ENCODE measurements at regions not wholly inside any gene's neighbourhood (a gene's known extent, or its start where the extent isn't known, plus 50 kb on each side); places are given as distances from the start of the nearest gene placed in this dataset.

DNA sequence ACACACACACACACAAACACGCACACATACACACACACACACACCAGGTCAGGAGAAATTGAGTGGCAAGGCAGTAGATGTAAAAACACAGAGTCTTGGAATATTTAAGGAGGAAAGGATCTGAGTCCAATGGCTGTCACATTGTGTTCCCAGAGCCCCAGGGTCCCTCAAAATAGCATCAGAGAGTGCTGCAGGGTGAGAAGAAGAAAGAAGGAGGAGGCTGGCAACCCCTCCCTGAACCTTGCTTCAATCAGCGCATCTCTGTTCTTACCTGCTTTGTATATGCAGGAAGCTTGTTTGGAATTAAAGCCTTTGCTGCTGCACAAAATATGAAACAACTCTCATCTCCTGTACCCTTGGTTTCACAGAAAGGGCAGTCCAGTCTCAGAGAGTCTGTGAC, 406.5 kb downstream of the MIAT start:
- Histone ChIP-seq H3K27ac (ENCODE audit: insufficient read length, low read depth, low read length) (no peak overlapping the region), H2BK120ac (ENCODE audit: low read depth, low read length, poor library complexity, severe bottlenecking) (no peak overlapping the region), H2AK5ac (ENCODE audit: insufficient read length, low read length) (no peak overlapping the region), H2BK12ac (ENCODE audit: insufficient read length, low read depth, low read length) (no peak overlapping the region), H2BK20ac (ENCODE audit: low read depth, low read length, poor library complexity, severe bottlenecking) (no peak overlapping the region), H4K91ac (ENCODE audit: insufficient read length, low read depth, low read length) (no peak overlapping the region), H3K27me3 (ENCODE audit: insufficient read depth, low read length) (no peaks in the 10 kb centered on the region), H3K56ac (ENCODE audit: insufficient read length, low read depth, low read length) (no peak overlapping the region), H2AFZ (ENCODE audit: low read length) (no peak overlapping the region), H3K79me1 (ENCODE audit: insufficient read depth, low read depth, low read length, poor library complexity, severe bottlenecking) (no peaks in the 10 kb centered on the region), H2BK5ac (ENCODE audit: insufficient read length, low read length) (no peak overlapping the region), H4K5ac (ENCODE audit: insufficient read length, low read depth, low read length) (no peak overlapping the region), H3K4ac (ENCODE audit: low read depth, low read length) (no peak overlapping the region), H3K18ac (ENCODE audit: insufficient read length, low read depth, low read length) (no peak overlapping the region), H3K23me2 (ENCODE audit: insufficient read length, low read depth, low read length, poor library complexity, severe bottlenecking) (no peaks in the 10 kb centered on the region), H3T11ph (ENCODE audit: low read length) (no peak overlapping the region), H3K79me2 (ENCODE audit: insufficient read depth, low read length) (no peaks in the 10 kb centered on the region), H3K4me1 (ENCODE audit: insufficient read depth, low read length) (no peaks in the 10 kb centered on the region), H2BK15ac (ENCODE audit: low read depth, low read length) (no peak overlapping the region), H4K8ac (replicated peaks; ENCODE audit: insufficient read length, low read depth, low read length) (no peak overlapping the region), H3K23ac (ENCODE audit: insufficient read length, low read depth, low read length) (no peak overlapping the region), H3K4me2 (ENCODE audit: insufficient read depth, insufficient read length, low read length) (no peak overlapping the region), H3K9ac (ENCODE audit: extremely low read depth, insufficient read length, low read length) (no peak overlapping the region), H4K20me1 (ENCODE audit: control insufficient read depth, insufficient read depth, insufficient read length) (no peaks in the 10 kb centered on the region), H3K14ac (ENCODE audit: insufficient read depth, low read length) (no peak overlapping the region), H3K9me3 (ENCODE audit: control insufficient read depth, low read depth, low read length) (no peaks in the 10 kb centered on the region)
- no peak overlapping the region for H3K27ac Mint-ChIP-seq
- H3K4me3 Mint-ChIP-seq = no peak overlapping the region
- H3K27me3 Mint-ChIP-seq (ENCODE audit: low read depth) = peaks cover 13% of the 10 kb centered on the region
- no peak for DNase-seq
- H3K4me1 Mint-ChIP-seq = peaks cover 9 to 26% of the 10 kb centered on the region in 2 experiments
- H3K9me3 Mint-ChIP-seq = no peaks in the 10 kb centered on the region
- WGBS (ENCODE audit: extremely low coverage, insufficient read length, low lambda C conversion rate) = no CpG with 5 or more reads among the region's 2 CpGs
- TF ChIP-seq, protein P1, sequence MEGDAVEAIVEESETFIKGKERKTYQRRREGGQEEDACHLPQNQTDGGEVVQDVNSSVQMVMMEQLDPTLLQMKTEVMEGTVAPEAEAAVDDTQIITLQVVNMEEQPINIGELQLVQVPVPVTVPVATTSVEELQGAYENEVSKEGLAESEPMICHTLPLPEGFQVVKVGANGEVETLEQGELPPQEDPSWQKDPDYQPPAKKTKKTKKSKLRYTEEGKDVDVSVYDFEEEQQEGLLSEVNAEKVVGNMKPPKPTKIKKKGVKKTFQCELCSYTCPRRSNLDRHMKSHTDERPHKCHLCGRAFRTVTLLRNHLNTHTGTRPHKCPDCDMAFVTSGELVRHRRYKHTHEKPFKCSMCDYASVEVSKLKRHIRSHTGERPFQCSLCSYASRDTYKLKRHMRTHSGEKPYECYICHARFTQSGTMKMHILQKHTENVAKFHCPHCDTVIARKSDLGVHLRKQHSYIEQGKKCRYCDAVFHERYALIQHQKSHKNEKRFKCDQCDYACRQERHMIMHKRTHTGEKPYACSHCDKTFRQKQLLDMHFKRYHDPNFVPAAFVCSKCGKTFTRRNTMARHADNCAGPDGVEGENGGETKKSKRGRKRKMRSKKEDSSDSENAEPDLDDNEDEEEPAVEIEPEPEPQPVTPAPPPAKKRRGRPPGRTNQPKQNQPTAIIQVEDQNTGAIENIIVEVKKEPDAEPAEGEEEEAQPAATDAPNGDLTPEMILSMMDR (conservative IDR thresholded peaks at IDR 0.05) = no peak
- no peaks in the 10 kb centered on the region for H3K36me3 Mint-ChIP-seq (ENCODE audit: insufficient read depth in 1 of 3, low read depth in 3 of 3)
